ENCODE measurements at regions not wholly inside any gene's neighbourhood (a gene's known extent, or its start where the extent isn't known, plus 50 kb on each side); places are given as distances from the start of the nearest gene placed in this dataset.

- TF ChIP-seq TAF1 (IDR thresholded peaks at IDR 0.05; ENCODE audit: borderline replicate concordance, insufficient read depth, low read length), result no peak
- TF ChIP-seq SIN3A (IDR thresholded peaks at IDR 0.05; ENCODE audit: borderline replicate concordance, insufficient read depth, low read length), result no peak
- TF ChIP-seq POLR2AphosphoS5 (IDR thresholded peaks at IDR 0.05; ENCODE audit: low read depth, low read length), result no peak
- no peak for TF ChIP-seq REST (IDR thresholded peaks at IDR 0.05; ENCODE audit: insufficient read depth in 1 of 2, low read depth in 2 of 2, low read length in 2 of 2)
- TF ChIP-seq FOXP2 (optimal IDR thresholded peaks at IDR 0.05; ENCODE audit: borderline replicate concordance, extremely low read depth, extremely low read length, insufficient read depth), result no peak
These were observed 237.0 kb downstream of the TBX15 start for GRCh38 chr1:118751166-118751565.
